Activated CD4-positive, alpha-beta T cell treated with anti-CD3 and anti-CD28 coated beads, Interleukin-2, Interleukin-4, amounts not matched to agents 100 ng/mL and 50 ng/mL, durations not matched to agents 16 hours and 8 hours (primary cell): ENCODE measurements at regions not wholly inside any gene's neighbourhood (a gene's known extent, or its start where the extent isn't known, plus 50 kb on each side); places are given as distances from the start of the nearest gene placed in this dataset.

Experiments used
- DNase-seq: peaks from one replicate; pipeline ENCODE4 v3.0.0-alpha.2; 2020; ENCODE audit warnings: low spot score

DNA sequence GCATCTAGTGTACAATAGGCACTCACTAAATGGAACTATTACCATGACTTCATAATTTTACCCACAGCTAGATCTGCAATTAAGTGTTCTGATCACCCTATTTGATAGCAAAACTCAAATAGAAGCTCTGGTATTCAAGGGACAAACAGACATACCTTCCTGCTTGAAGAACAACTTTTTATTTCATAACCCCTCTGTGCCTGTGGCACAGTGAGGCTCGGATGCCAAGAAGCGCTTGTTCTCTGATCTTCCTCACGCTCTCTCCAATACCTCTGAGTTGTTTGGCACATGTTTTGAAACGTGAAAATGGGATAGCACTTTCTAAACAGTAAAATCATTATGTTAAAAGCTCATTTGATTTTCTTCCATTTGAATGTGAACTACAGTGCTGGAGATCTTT, 232.0 kb downstream of the KLF5 start:
- DNase-seq: no peak

DNA sequence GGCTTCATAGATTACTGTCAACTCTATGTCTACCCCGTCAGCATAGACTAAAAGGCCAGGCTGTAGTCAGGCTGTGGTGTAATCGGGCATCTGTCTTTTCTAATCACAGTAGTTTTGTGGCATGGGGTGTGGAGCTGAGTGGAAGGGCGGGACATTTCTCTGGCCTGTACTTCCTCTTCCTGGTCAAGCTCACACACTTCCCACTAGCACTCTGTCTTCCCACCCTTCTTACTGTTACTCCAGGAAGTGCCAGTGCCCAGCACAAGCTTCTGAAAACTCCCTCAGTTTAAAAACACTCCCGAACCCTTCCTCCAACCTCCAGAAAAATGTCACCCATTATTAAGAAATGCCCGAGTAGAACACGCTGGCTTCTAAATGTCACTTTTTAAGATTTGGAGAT, 229.8 kb downstream of the KLF5 start:
- no peak for DNase-seq

- no peak for DNase-seq
Observed at GRCh38 chr13:73287831-73288230, 229.0 kb downstream of the KLF5 start.

- DNase-seq: no peak
Observed at GRCh38 chr13:73286942-73287620, 228.3 kb downstream of the KLF5 start.

GRCh38 chr13:73286177-73286576, 227.4 kb downstream of the KLF5 start:
- no peak for DNase-seq

- DNase-seq: no peak
Observed at GRCh38 chr13:73284081-73284874, 225.5 kb downstream of the KLF5 start.

- DNase-seq: no peak
Observed at GRCh38 chr13:73283636-73284035, 224.8 kb downstream of the KLF5 start.

GRCh38 chr13:73281746-73282145, 222.9 kb downstream of the KLF5 start:
- no peak for DNase-seq

DNA sequence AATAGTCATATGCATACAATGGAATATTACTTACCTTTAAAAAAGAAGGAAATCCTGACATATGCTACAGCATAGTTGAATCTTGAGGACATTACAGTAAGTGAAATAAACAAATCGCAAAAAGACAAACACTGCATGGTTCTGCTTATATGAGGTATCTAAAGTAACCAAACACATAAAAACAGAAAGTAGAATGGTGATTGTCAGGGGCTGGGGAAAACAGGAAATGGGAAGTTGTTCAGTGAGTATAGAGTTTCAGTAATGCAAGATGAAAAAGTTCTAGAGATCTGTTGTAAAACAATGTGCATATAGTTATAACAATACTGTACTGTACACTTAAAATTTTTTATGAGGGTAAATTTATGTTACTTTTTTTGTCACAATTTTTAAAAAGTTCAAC, 219.4 kb downstream of the KLF5 start:
- DNase-seq: no peak

GRCh38 chr13:73275163-73275562, 216.4 kb downstream of the KLF5 start:
- DNase-seq: peak; percentile 0

DNA sequence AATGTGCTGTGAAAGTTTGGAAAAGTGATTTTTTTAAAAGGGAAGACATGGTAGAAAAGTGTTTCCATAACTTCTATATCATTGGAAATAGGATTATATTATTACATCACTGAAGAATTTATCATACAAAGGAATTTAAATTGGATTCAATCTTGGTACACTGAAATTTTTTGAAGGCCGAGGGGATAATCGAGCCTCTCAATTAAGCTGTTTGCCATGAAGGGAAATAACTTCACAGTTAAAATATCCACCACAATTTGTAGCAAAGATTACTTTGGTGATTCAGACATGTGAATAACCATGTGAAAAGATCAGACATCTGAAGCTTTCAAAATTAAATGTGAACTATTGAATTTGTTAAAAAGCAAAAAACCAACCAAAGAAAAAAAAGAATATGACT, 215.3 kb downstream of the KLF5 start:
- no peak for DNase-seq

- no peak for DNase-seq
Observed at GRCh38 chr13:73273745-73274144, 214.9 kb downstream of the KLF5 start.

DNA sequence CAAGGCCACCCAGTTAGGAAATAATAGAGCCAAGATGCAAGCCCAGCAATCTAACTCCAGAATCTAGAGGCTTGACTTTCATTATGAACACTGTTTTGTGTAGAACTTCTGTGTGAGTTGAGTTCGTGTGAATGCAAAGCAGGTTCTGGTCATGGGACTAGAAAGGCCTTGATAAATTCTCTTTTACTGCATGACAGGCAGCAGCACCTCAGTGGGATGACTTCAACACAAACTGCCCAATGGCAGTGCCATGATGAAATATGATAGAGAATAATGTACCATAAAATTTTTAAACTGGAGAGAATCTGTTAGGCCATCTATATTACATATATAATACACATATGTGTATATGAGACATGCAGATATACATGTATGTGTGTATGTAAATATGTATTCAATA, 214.5 kb downstream of the KLF5 start:
- no peak for DNase-seq

- DNase-seq: no peak
Observed at GRCh38 chr13:73272831-73273230, 214.0 kb downstream of the KLF5 start.

DNA sequence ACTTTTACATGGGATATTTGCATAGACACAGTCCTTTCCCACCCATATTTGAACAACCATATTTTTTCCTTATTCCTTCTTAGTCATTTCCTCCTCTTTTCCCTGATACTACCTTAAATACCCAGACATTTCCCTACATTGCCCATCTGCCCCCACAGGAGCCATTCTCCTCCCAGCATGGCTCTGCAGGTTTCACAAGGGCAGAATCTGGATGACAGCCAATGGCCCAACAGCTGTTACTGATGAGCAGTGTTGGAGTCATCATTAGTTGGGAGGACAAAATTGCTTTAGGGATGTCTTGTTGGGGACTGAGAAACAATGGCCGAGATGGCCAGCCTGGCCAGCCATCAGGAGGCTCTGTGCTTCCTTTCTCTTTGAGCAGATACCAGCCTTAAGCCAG, 209.5 kb downstream of the KLF5 start:
- DNase-seq: no peak

- DNase-seq: no peak
Observed at GRCh38 chr13:73266640-73267180, 207.9 kb downstream of the KLF5 start.

DNA sequence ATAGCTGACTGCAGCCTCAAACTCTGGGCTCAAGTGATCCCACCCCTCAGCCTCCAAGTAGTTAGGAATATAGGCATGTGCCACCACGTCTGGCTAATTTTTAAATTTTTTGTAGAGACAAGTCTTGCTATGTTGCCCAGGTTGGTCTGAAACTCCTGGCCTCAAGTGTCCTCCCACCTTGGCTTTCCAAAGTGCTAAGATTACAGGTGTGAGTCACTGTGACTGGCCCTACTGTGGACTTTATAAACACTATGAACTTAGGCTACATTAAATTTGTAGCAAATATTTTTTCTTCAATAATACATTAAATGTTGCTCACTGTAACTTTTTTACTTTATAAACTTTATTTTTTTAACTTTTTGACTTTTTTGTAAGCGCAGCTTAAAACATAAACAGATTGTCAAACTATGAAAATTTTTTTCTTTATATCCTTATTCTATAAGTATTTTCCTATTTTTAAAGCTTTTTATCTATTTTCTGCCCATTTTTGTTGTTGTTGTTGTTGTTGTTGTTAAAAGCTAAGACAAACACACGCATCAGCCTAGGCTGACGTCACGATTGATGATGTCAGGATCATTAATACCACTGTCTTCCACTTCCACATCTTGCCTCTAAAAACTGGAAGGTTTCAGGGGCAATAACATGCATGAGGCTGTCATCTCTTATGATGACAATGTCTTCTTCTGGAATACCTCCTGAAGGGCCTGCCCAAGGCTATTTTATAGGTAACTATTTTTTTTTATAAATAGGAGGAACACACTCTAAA, 204.2 kb downstream of the KLF5 start:
- no peak for DNase-seq

DNA sequence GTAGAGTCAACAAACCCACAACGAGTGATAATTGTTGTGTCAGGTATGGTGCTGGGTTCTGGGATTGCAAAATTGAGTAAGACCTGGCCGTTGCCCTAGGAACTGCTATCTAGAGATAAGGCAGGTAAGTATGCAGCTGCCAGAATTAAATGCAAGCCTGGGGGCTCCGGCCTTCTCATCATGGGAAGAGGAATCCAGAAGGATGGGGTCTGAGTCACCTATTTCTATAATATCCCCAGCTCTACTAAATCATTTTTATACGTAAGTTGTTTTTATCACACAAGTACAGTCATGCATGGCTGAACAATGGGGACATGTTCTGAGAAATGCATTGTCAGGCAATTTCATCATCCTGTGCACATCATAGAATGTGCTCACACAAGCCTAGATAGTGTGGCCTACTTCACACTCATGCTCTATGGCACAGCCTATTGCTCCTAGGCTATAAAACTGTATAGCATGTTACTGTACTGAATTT, 203.0 kb downstream of the KLF5 start:
- no peak for DNase-seq

- no peak for DNase-seq
Observed at GRCh38 chr13:73259061-73260017, 200.5 kb downstream of the KLF5 start.

- DNase-seq: no peak
Observed at GRCh38 chr13:73258406-73258805, 199.6 kb downstream of the KLF5 start.

DNA sequence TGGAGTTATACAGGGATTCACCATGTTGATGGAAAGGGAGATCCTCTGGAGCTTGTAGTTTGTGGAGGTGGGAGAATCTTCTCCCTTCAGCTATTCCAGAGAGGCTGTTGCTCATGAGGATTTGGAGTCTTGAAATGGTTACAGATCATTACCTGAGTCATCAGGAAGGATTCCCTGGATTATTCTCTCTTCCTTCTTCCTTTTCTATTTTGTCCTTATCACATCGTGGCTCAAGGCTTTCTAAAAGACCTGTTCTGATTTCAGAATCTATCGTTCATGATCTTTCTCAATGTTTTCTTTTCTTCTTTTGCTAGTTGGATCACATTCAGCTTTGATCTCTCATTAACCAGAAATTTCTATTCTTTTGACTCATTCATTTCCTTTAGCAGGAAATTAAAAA, 196.0 kb downstream of the KLF5 start:
- no peak for DNase-seq
